Kidney epithelial cell (primary cell): ENCODE measurements at regions not wholly inside any gene's neighbourhood (a gene's known extent, or its start where the extent isn't known, plus 50 kb on each side); places are given as distances from the start of the nearest gene placed in this dataset.

Source experiments
- DNase-seq: peaks from one replicate; pipeline ENCODE4 v3.0.0-alpha.2; 2010; ENCODE audit warnings: low read depth
- H3K27me3 ChIP-seq: 2 replicates; pipeline ENCODE4 v1.6.0; 2011; ENCODE audit warnings: low read length; ENCODE audit not compliant: control insufficient read depth, insufficient read depth
- H3K36me3 ChIP-seq: 2 replicates; pipeline ENCODE4 v1.5.1; 2011; ENCODE audit warnings: low read length; ENCODE audit not compliant: control insufficient read depth, insufficient read depth
- H3K4me3 ChIP-seq: 2 replicates; pipeline ENCODE4 v1.5.1; 2011; ENCODE audit warnings: low read depth, mild to moderate bottlenecking, control low read depth, low read length
- TF ChIP-seq, protein P1 (sequence below): IDR thresholded peaks from 2 replicates; pipeline ENCODE4 v1.5.1; 2011; ENCODE audit warnings: mild to moderate bottlenecking, moderate library complexity, low read length, control low read depth, inconsistent platforms; ENCODE audit not compliant: insufficient read depth, poor library complexity, severe bottlenecking

DNA sequence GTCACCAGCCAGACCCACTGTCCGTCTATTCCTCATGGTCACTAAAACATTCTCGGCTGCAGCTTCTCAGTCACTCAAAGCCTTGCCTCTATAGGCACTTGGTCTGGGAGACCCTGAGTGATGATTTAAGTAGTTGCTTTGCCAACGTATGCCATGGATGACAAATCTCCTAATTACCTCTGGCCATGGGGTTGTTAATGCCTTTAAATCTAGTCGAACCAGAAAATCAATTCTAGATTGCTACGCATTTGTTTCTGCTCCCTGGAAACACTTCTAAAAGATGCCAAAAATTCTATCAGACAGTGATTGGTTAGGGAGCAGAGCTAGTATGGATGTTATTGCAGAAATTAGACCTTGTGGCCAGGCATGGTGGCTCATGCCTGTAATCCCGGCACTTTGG is 57.0 kb upstream of the RTL6 start:
- TF ChIP-seq, protein P1, sequence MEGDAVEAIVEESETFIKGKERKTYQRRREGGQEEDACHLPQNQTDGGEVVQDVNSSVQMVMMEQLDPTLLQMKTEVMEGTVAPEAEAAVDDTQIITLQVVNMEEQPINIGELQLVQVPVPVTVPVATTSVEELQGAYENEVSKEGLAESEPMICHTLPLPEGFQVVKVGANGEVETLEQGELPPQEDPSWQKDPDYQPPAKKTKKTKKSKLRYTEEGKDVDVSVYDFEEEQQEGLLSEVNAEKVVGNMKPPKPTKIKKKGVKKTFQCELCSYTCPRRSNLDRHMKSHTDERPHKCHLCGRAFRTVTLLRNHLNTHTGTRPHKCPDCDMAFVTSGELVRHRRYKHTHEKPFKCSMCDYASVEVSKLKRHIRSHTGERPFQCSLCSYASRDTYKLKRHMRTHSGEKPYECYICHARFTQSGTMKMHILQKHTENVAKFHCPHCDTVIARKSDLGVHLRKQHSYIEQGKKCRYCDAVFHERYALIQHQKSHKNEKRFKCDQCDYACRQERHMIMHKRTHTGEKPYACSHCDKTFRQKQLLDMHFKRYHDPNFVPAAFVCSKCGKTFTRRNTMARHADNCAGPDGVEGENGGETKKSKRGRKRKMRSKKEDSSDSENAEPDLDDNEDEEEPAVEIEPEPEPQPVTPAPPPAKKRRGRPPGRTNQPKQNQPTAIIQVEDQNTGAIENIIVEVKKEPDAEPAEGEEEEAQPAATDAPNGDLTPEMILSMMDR, result no peak
- no peak for DNase-seq
- H3K4me3 ChIP-seq, result no peak overlapping the region
- H3K36me3 ChIP-seq, result no peaks in the 10 kb centered on the region
- peaks cover 9% of the 10 kb centered on the region for H3K27me3 ChIP-seq

DNA sequence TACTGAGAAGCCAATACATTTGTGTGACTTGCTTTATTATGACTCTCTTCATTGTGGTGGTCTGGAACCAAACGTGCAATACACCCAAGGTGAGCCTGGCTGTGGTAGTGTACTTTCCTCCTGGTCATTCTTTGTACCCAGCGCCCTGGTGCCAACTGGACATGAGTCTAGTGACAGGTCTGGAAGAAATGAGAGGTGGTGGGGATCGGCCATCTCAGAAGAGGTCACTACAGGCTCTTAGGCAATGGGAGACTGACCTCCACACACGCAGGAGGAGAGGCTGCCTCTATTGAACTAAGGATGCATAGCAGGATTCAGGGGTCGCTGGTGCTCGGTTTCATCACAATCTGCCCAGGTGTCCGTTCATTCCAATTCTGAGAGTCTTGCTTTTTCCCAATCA is 56.4 kb upstream of the RTL6 start:
- no peak for DNase-seq
- TF ChIP-seq, protein P1, result no peak

DNA sequence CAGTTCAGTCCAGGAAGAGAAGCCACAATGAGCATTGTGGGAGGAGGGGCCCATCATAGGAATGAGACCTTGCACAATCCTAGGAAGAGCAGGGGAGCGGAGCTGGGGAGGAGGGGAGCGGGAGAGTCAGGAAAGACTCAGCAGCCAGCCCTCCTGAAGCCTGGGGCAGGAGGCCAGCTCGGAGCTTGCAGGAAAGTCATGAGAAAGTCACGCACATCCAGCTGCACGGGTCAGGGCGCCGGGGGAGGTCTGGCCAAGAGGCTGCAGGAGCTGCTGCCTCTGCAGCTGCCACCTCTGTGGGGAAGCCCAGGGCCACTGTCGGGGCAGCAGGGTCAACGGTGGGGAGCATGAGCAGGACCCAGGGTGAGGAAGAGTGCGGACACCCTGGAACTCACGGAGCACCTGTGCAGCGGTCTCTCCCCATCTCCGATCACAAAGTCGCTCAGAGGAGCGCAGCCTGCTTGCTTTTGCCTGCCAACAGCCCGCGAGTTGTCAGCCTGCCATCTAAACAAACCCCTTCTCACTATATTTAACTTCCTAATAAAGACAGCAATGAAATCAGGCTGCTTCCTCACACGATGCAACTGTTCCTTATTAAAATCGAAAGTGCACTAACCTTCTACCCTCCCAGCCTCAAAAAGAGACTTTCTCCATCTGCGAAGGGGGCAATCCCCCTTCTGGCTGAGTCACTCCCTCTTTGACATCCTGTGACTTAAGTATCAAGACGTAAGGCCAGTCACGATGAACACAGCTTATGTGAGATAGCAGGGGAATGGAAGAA is 52.9 kb upstream of the RTL6 start:
- TF ChIP-seq, protein P1, result no peak

More for the DNA sequence above, 56.4 kb upstream of the RTL6 start:
- no peak overlapping the region for H3K4me3 ChIP-seq
- peaks cover 9% of the 10 kb centered on the region for H3K27me3 ChIP-seq
- no peaks in the 10 kb centered on the region for H3K36me3 ChIP-seq

DNA sequence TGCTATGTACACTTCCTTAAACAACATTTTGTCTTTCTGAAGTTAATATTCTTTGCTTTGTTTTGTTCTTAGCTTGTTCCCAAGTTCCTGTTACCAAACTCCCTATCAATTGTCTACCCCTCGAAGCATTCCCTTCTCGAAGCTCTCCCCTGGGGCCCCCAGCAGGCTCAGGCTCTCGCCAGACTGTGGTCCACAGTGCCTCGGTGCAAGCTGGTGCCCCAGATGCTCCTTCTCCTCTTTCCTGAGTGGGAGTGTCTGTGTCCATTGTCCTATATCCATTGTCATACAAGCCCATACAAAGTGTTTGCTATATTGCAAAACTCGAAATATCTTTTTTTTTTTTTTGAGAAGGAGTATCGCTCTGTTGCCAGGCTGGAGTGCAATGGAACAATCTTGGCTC is 51.7 kb upstream of the RTL6 start:
- Histone ChIP-seq H3K4me3 (no peak overlapping the region), H3K27me3 (peaks cover 8% of the 10 kb centered on the region), H3K36me3 (no peaks in the 10 kb centered on the region)
- no peak for DNase-seq
- TF ChIP-seq, protein P1, result no peak

More for the DNA sequence above, 52.9 kb upstream of the RTL6 start:
- Histone ChIP-seq H3K27me3 (peaks cover 7% of the 10 kb centered on the region), H3K4me3 (no peak overlapping the region), H3K36me3 (no peaks in the 10 kb centered on the region)
- no peak for DNase-seq

DNA sequence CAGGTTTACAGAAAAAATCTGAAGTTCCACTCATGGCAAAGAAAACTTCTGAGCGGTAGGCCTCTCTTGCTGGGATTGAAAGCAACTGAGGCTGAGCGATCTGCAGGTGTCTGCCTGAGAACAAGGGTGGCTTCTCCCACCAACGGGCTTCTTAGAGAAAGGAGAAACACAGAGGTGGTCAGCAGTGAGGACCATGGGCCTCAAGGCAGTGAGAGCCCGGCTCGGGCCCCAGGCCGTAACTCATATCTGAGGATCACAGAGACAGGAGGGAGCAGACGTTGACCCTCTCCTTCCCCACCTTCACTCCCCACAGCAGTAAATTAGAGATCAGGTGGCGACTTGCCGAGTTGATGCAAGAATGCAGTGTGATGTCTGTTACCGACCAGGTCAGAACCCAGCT is 50.9 kb upstream of the RTL6 start:
- TF ChIP-seq, protein P1, result no peak
- DNase-seq, result no peak
- Histone ChIP-seq H3K4me3 (no peak overlapping the region), H3K27me3 (peaks cover 9% of the 10 kb centered on the region), H3K36me3 (no peaks in the 10 kb centered on the region)
